ENCODE measurements at regions not wholly inside any gene's neighbourhood (a gene's known extent, or its start where the extent isn't known, plus 50 kb on each side); places are given as distances from the start of the nearest gene placed in this dataset.
"Not testable (repeated sequence)": the region's sequence is repeated elsewhere in the genome, so short reads cannot be mapped to it uniquely, and the experiment has no call there.

GRCh38 chr15:81686021-81686420 lies 312.0 kb upstream of the TMC3 start:
- no peak for DNase-seq

DNA sequence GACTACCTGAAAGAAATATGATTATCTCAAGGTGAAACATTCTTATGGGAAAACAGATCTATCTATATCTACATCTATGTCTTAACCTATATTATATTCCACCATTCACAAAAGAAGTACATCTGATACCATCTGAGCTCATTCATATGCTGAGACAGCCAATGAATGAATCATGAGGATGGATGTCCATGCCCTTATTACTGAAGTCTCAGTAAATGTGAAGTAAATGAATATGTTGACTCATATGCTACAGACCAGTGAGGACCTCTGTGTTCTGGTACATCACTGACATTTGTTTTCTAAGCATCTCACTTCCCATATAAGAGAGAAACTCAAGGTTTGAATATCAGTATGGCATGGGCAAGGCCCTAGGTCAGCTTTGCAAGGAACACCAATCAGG lies 311.2 kb upstream of the TMC3 start:
- no peak for DNase-seq

DNA sequence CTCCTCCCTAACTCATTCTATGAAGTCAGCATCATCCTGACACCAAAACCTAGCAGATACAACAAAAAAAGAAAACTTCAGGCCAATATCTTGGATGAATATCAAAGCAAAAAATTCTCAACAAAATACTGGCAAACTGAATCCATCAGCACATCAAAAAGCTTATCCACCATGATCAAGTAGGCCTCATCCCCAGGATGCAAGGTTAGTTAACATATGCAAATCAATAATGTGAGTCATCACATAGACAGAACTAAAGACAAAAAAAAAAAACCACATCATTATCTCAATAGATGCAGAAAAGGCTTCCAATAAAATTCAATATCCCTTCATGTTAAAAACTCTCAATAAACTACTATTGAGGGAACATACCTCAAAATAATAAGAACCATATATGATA lies 306.8 kb upstream of the TMC3 start:
- DNase-seq = no peak

DNA sequence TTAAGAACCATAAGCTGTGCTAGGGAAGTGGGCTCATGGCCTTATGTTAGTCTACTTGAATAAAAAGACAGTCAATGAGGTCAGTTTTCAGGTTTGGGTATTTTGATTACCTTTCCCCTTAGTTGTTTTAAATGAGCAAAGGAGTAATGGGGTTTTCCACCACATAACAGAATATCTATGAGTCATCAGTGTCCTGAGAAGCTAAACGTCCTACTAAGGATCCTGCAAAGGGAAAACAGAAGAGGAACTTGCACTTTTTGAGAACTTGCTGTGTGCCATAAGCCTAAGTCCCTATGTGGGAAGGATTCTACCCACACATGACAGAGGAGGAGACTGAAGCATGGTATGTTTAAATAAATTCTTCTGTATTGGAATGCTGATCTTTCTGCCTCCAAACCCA lies 292.8 kb upstream of the TMC3 start:
- DNase-seq = no peak

- DNase-seq = no peak
Observed at GRCh38 chr15:81660976-81661375, 287.0 kb upstream of the TMC3 start.

DNA sequence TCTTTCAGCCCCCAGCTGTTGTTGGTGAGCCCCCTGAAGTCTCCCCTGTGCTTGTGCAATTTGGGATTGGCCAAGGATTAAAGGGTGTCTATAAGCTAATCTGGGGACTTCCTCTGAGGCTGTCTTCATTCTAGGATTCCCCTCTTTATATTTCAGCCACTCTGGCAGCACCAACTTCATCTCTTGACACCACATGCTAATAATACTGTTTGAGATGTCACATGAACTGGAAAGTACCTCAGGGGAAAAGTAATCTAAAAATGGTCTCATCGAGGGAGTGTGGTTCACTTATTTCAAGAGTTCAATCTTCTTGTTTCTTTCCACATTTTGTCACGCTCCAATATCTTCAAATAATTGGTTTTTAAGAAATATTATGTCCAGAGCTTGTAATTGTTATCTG lies 279.2 kb upstream of the TMC3 start:
- no peak for DNase-seq

DNA sequence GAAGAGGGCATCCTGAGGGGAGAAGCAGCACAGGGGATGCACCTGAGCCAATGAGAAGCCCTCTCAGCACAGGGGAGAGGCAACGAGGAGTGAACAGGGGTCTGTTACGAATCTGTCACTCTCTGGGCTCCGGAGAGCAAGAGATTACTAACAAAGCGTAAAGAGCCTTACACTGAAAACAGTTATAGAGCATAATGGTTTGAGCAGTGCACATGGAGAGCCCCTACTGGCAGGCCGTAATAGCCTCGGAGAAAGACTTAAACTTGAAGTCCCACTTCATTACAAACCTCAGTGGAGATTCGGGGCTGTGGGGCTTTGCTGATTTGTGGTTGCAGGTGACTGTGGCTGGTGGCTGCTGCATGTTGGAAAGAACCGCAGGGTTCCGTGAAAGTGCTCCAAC lies 271.5 kb upstream of the TMC3 start:
- no peak for DNase-seq

GRCh38 chr15:81643771-81644170 lies 269.8 kb upstream of the TMC3 start:
- DNase-seq = no peak

GRCh38 chr15:81642451-81642990 lies 268.5 kb upstream of the TMC3 start:
- no peak for DNase-seq

GRCh38 chr15:81636064-81636463 lies 262.1 kb upstream of the TMC3 start:
- not testable (repeated sequence) for DNase-seq

DNA sequence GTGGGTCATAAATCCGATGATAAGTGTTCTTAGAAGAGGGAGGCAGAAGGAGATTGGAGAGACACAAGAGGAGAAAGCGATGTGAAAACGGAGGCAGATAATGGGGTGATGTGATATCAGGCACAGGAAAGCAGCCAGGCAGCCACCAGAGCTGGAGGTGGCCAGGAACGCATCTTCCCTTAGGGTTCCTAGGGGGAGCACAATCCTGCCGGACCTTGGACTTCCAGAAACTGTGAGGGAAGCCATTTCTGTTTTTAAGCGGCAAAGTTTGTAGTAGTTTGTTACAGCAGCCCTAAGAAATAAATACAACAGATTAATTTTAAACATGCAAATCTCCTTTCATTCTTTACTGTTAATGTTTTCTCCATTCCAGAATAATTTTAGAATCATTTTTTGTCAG lies 259.9 kb upstream of the TMC3 start:
- no peak for DNase-seq

- no peak for DNase-seq
Observed at GRCh38 chr15:81625896-81626295, 251.9 kb upstream of the TMC3 start.

DNA sequence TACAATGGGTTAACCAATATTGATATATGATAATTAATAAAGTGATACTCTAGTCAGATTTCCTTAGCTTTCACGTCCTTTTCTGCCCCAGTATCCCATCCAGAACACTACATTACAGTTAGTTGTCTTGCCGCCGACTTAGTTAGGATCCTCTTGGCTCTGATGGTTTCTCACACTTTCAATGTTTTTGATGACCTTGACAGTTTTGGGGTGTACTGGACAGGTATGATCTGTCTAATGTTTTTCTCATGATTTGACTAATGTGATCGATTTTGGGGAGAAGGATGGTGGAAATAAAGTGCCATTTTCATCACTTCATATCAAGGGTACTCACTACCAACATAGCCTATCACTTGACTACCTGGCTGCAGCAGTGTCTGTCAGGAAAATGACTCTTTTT lies 245.0 kb upstream of the TMC3 start:
- no peak for DNase-seq

GRCh38 chr15:81612631-81613030 lies 238.6 kb upstream of the TMC3 start:
- no peak for DNase-seq

DNA sequence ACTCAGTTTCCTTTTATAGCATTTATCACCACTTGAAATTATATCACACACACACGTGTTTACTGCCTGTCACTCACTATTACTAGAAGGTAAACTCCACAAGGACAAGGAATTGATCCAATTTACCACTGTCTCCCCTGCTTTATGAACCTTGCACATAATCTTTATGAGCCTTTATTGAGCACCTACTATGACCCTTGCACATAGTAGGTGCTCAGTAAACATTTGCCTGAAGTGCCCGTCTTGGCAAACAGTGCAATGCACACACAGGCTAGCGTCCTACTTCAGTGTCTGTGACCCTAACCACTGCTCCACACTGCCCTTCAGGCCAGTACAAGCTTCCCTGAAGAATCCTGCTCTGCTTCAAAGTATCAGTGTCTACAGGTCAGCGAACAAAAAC lies 237.7 kb upstream of the TMC3 start:
- no peak for DNase-seq

DNA sequence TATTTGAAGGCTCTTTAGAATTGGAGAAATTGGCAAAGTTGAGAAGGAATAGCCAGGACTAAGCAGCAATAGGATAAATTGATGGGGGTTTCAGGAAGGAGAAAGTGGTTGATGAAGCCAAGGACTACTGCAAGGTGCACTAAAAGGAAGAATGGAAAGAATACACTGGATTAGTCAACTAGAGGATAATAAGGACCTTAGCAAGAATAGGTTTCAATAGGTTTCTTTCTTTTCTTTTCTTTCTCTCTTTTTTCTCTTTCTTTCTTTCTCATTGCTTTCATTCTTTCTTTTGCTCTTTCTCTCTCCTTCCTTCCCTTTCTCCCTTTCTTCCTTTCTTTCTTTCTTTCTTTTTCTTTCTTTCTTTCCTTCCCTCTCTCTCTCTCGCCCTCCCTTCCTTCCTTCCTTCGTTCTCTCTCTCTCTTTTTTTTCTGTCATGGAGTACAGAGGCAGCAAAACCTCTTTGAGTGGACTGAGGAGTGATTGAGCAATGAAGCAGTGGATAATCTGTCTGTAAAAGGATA lies 234.4 kb upstream of the TMC3 start:
- no peak for DNase-seq

DNA sequence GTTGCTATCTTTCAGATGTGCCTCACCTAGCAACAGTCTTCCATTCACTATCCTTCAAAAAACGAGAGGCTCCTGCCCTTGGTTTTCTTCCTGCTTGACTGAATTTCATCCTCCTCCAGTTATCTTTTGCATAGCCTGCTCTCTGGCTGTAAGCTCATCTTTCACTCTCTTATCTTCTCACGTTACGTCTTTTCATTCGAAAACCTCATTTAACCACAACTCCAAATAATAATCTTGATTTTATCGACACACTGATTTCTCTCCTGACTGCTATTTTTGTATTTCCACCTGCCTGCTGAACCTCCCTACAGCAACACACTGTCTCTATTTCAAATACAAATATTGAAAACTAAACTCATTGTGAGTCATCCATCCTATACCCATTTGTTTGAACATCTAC lies 230.7 kb upstream of the TMC3 start:
- DNase-seq = no peak

DNA sequence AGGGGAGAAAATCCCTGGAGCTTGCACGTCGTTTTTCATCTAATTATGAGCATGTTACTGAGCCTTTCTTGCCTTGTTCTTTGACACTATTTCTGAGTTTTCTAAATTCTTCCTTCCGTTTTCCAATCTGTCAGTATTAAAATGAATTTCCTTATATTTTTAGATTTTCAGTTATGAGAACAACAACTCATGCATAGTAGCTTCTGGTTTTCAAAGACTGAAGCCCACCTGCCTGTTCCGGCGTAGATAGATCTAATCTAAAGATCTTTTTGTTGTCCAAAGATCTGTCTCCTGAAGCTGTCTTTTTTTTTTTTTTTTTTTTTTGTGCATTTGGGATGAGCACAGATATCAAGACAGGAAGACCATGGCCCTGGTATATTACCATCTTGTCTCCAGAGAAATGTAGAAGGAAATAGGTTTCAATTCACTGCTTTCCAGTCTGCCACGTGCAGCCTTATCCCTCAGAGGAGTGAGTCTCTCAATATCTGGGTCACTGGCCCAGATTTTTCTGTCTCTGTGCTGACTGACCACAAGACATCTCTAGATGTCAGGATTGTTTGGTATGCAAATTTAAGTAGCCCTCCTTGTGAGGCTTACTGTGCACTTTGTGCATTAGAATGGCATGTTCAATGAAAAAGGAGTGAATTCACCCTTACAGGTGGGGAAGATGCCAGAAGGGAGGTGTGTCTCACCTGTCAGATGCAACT lies 222.3 kb upstream of the TMC3 start:
- DNase-seq = no peak

DNA sequence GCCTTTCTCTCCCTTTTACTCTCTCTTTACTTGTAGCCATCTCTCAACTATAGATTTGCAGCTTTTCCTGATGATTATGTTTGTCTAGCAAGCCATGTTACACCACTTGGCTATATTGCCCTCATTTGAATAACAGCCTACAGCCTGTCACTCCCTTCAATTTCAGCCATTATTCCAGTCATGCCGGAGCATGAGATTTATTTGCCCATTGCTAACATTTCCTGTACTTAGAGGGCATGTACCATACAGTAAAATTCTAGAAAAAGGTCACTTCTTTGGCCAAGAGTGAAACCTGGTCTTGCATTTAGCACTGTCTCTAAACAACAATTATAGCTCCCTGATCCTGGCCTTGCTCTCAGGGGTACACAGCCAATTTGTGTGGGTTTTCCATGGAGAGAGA lies 221.7 kb upstream of the TMC3 start:
- no peak for DNase-seq

- DNase-seq = no peak
Observed at GRCh38 chr15:81589671-81590070, 215.7 kb upstream of the TMC3 start.

DNA sequence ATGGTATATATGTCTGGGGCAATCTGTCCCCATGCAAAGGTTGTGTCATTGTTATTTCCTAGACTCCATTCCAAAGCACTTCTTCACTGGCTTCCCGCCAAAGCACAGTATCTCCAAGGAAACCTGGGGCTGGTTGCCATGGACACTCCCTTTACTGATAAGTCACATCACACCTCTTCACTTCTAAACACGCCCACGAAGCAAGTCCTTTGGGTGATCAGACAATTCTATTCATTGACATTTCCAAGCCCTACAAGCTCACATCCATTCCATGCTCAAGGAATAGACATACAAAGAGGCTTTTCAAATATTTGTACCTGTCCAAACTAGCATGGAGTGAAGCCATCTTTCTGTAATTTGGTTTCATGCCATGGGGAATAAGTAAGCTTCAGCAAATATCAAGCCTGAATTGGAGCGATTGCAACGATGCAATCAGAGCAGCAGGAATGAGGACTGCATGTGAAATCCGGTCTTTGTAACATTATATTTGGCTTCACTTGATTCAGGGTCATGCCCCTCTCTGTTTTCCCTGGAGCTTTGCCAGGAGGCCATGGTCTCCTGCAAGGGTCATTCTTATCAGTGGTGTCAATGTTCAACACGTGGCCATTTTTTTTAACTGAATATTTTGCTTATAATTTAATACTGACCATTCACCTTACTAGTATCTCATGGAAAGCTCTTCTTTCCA lies 201.6 kb upstream of the TMC3 start:
- no peak for DNase-seq

DNA sequence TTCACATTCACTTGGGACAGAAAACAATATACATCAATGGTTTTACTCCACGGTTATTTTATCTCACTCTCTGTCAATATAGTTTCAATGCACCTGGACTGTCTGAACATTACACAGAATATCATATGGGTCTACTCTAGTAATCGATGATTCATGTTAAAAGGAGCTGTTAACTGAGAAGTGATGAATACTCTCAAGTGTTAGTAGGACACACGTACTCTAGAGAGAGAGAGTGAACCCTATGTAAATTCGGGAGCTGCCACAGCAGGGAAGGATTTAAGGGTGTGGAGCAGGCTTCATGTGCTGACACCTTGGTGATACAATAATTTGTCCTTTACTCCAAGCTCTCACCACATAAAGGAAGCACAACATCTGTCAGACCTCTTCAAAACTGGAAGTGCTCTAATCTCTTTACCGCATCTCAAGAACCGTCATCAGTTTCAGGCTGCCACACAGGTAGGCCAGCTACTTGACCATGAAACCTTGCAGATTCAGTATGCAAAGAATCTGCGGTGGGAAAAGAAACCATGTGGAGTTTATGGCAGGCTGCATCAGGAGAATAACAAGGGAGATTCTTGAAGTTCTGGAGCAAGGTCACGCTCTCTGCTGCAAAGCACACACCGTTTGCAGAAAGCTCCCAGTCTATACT lies 199.2 kb upstream of the TMC3 start:
- no peak for DNase-seq

DNA sequence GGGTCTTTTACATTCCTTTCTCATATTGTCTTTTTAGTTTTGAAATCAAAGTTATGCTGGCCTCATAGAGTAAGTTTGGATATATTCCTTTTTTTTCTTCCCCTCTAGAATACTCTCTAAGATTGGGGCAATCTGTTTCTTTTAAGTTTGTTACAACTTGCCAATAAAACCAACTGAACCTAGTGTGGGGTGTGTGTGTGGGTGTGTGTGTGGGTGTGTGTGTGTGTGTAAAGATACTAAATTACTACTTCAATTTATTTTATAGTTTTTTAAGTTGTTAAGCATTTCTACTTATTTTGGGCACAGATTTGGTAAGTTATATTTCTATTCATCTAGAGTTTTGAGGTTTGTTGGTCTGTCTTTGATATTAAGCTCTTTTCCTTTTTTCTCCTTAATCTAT lies 198.2 kb upstream of the TMC3 start:
- no peak for DNase-seq
